ENCODE measurements at regions not wholly inside any gene's neighbourhood (a gene's known extent, or its start where the extent isn't known, plus 50 kb on each side); places are given as distances from the start of the nearest gene placed in this dataset.

DNA sequence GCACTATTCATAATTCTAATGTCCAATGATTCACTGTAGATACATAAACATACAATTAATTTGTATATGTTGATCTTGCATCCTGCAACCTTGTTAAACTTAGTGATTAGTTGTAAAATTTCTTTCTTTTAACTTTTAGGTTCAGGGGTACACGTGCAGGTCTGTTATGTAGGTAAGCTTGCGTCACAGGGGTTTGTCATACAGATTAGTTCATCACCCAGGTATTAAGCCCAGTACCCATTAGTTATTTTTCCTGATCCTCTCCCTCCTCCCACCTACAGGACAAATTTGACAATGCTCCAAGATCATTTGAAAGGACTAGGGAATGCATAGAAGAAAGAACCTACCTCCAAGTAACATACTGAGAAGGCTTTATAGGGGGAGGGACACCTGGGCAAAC lies 290.1 kb downstream of the SRBD1 start:
- no peak overlapping the region for H3K9ac ChIP-seq (ENCODE audit: insufficient read depth, low read length, poor library complexity, severe bottlenecking)
- peaks cover 0 to 7% (median 1%) of the 10 kb centered on the region in 3 donors for H3K27me3 Mint-ChIP-seq (ENCODE audit: low read depth in 3 of 3)
- H3K4me2 ChIP-seq (replicated peaks; ENCODE audit: extremely low read depth, low read length, poor library complexity, severe bottlenecking): no peak overlapping the region
- H3K27ac Mint-ChIP-seq: no peak overlapping the region
- no peak overlapping the region for H3K4me3 ChIP-seq (replicated peaks in 1 of 3; ENCODE audit: low read depth in 2 of 3, low read length in 3 of 3)
- H3K4me1 ChIP-seq (ENCODE audit: control insufficient read depth in 1 of 2, insufficient read depth in 2 of 2, low read length in 2 of 2): no peaks in the 10 kb centered on the region
- H3K27me3 ChIP-seq (ENCODE audit: control insufficient read depth in 2 of 2, insufficient read depth in 2 of 2, low read length in 2 of 2): no peaks in the 10 kb centered on the region
- no peaks in the 10 kb centered on the region for H4K20me1 ChIP-seq (ENCODE audit: insufficient read depth, low read length)
- no peak overlapping the region for H2AFZ ChIP-seq (ENCODE audit: insufficient read depth, low read depth, low read length, poor library complexity, severe bottlenecking)
- WGBS (ENCODE audit: insufficient coverage): no CpG with 5 or more reads among the region's 2 CpGs
- no peak overlapping the region for H3K4me3 Mint-ChIP-seq
- no peaks in the 10 kb centered on the region for H3K4me1 Mint-ChIP-seq
- no peaks in the 10 kb centered on the region for H3K36me3 Mint-ChIP-seq
- TF ChIP-seq CTCF (IDR thresholded peaks at IDR 0.05): no peak
- H3K36me3 ChIP-seq (replicated peaks in 1 of 2; ENCODE audit: control insufficient read depth in 1 of 2, insufficient read depth in 2 of 2, low read length in 2 of 2): no peaks in the 10 kb centered on the region
- peaks cover 2 to 11% (median 5%) of the 10 kb centered on the region in 7 donors for H3K9me3 Mint-ChIP-seq
- no peaks in the 10 kb centered on the region for H3K9me3 ChIP-seq (replicated peaks in 1 of 2; ENCODE audit: control insufficient read depth in 1 of 2, insufficient read depth in 1 of 2, low read length in 2 of 2)
- H3K27ac ChIP-seq (ENCODE audit: low read depth in 1 of 2, low read length in 2 of 2): no peak overlapping the region
- no peaks in the 10 kb centered on the region for H3K79me2 ChIP-seq (ENCODE audit: insufficient read depth, low read length)
- no peak for DNase-seq
- intact Hi-C loops (cut with micrococcal nuclease): no loop called here

DNA sequence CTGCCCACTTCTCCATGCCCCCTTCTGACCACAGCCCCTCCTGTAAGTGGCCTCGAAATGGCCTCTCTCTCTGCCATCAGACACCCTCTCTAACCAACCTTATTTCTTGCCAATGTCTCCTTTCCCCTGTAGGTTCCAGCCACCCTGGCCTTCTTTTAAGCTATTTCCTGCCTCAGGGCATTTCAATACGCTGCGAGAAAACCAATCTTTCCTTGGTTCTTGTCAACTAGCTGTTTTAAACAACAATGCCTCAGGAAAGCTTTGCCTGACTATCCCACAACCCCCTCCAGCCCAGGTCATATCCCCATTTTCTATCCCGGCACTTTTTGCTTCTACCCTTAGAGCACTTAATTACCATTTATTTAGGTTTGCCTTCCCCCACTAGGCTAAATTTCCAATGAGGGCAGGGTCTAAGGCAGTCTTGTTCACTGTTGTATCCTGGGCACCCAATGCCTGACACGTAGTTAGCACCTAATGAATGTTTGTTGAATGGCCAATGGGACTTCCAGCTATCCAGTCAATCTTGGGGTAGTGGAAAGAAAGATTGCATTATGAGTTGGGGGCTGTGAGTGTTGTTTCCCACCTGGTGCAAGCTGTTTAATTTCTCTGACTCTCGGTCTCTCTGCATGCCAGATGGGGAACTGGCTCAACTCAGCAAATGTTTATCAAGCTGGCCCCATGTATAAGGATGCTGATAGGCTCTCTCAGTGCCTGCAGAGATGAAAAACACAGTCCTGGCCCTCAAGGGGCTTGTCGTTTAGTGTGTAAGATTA lies 291.2 kb downstream of the SRBD1 start:
- Histone ChIP-seq H3K9ac (ENCODE audit: insufficient read depth, low read length, poor library complexity, severe bottlenecking) (no peak overlapping the region), H2AFZ (ENCODE audit: insufficient read depth, low read depth, low read length, poor library complexity, severe bottlenecking) (no peak overlapping the region), H3K9me3 (replicated peaks in 1 of 2; ENCODE audit: control insufficient read depth in 1 of 2, insufficient read depth in 1 of 2, low read length in 2 of 2) (no peaks in the 10 kb centered on the region), H3K4me3 (replicated peaks in 1 of 3; ENCODE audit: low read depth in 2 of 3, low read length in 3 of 3) (no peak overlapping the region), H3K36me3 (replicated peaks in 1 of 2; ENCODE audit: control insufficient read depth in 1 of 2, insufficient read depth in 2 of 2, low read length in 2 of 2) (no peaks in the 10 kb centered on the region), H3K4me2 (replicated peaks; ENCODE audit: extremely low read depth, low read length, poor library complexity, severe bottlenecking) (no peak overlapping the region), H3K27me3 (ENCODE audit: control insufficient read depth in 2 of 2, insufficient read depth in 2 of 2, low read length in 2 of 2) (no peaks in the 10 kb centered on the region), H3K79me2 (ENCODE audit: insufficient read depth, low read length) (no peaks in the 10 kb centered on the region), H3K4me1 (ENCODE audit: control insufficient read depth in 1 of 2, insufficient read depth in 2 of 2, low read length in 2 of 2) (no peaks in the 10 kb centered on the region), H3K27ac (ENCODE audit: low read depth in 1 of 2, low read length in 2 of 2) (no peak overlapping the region), H4K20me1 (ENCODE audit: insufficient read depth, low read length) (no peaks in the 10 kb centered on the region)
- Mint-ChIP-seq H3K4me3 (no peak overlapping the region), H3K27me3 (ENCODE audit: low read depth in 3 of 3) (peaks cover 0 to 7% (median 1%) of the 10 kb centered on the region in 3 donors), H3K9me3 (peaks cover 2 to 8% (median 5%) of the 10 kb centered on the region in 7 donors), H3K27ac (no peak overlapping the region), H3K4me1 (no peaks in the 10 kb centered on the region), H3K36me3 (no peaks in the 10 kb centered on the region)
- WGBS (ENCODE audit: insufficient coverage): 99% methylated on average over 5 of the region's 7 CpGs
- no peak for TF ChIP-seq CTCF (IDR thresholded peaks at IDR 0.05)
- DNase-seq: no peak
- intact Hi-C loops (cut with micrococcal nuclease): no loop called here

Data from CD14-positive monocyte (primary cell).